GM12878 (cell line): ENCODE measurements at regions not wholly inside any gene's neighbourhood (a gene's known extent, or its start where the extent isn't known, plus 50 kb on each side); places are given as distances from the start of the nearest gene placed in this dataset.

Experiments used
- ATAC-seq: fragments of 200-7000 bp; cut with Tn5 transposase; 3 replicates; pipeline ENCODE4 v1.9.1; 2020; ENCODE audit warnings: mild to moderate bottlenecking, moderate library complexity
- BruUV-seq: library from RNA; stranded (reverse); fragments of 400-500 nt; replicated peaks from 2 replicates; lab custom pipeline; 2021; lab: Mats Ljungman, UMichigan
- CTCF ChIA-PET: fragments of 300-600 bp; sonication (Branson Sonifier 250); formaldehyde crosslinking; extraction: SDS; loops from one replicate; lab custom pipeline; 2021; ENCODE audit warnings: inconsistent platforms; lab: Yijun Ruan, JAX
- POLR2A ChIA-PET: fragments of 350-600 bp; formaldehyde crosslinking; extraction: SDS; loops from one replicate; lab custom pipeline; 2021; ENCODE audit warnings: inconsistent platforms; lab: Charles Lee
- RAD21 ChIA-PET: fragments of 300-600 bp; sonication (Branson Sonifier 250); formaldehyde crosslinking; loops from one replicate; lab custom pipeline; 2023; ENCODE audit warnings: antibody characterized with exemption; ENCODE audit not compliant: unreplicated experiment; lab: Charles Lee
- SMC1A ChIA-PET: fragments of 300-600 bp; sonication (Branson Sonifier 250); formaldehyde crosslinking; loops from one replicate; lab custom pipeline; 2023; ENCODE audit not compliant: unreplicated experiment, uncharacterized antibody; lab: Charles Lee
- DNase-seq: peaks from one replicate; pipeline ENCODE4 v3.0.0-alpha.2; 2011; ENCODE audit warnings: low read depth, low spot score
- FAIRE-seq: peaks from 3 replicates; lab custom pipeline; 2011; peaks lifted over from hg19 to GRCh38; lab: Jason Lieb, UNC
- H2AFZ ChIP-seq: 2 replicates; pipeline ENCODE4 v1.6.0; 2011; ENCODE audit warnings: low read depth, low read length, control low read depth; ENCODE audit not compliant: control insufficient read depth
- H3K27ac ChIP-seq: 2 replicates; pipeline ENCODE4 v1.5.1; 2011; ENCODE audit warnings: control low read depth; ENCODE audit not compliant: control insufficient read depth, insufficient read depth
- H3K27me3 ChIP-seq, 2 experiments: replicated peaks in 1 of 2; 2 replicates each; pipeline versions ENCODE4 v1.6.0 to v1.6.1; 2011; ENCODE audit warnings: low read length in 1 of 2; ENCODE audit not compliant: control insufficient read depth in 2 of 2, insufficient read depth in 2 of 2
- H3K36me3 ChIP-seq, 2 experiments: 2 replicates each; pipeline ENCODE4 v1.5.1; 2011; ENCODE audit warnings: low read length in 1 of 2; ENCODE audit not compliant: control insufficient read depth in 2 of 2, insufficient read depth in 2 of 2
- H3K4me1 ChIP-seq: 2 replicates; pipeline ENCODE4 v1.6.1; 2011; ENCODE audit warnings: mild to moderate bottlenecking, low read length, moderate library complexity, mixed read lengths; ENCODE audit not compliant: control insufficient read depth, insufficient read depth
- H3K4me2 ChIP-seq: 2 replicates; pipeline ENCODE4 v1.6.0; 2011; ENCODE audit warnings: control low read depth; ENCODE audit not compliant: control insufficient read depth, insufficient read depth
- H3K4me3 ChIP-seq: fragments of 200-600 bp; sonication (generic); 2 replicates; pipeline ENCODE4 v1.5.1; 2016
- H3K79me2 ChIP-seq: 2 replicates; pipeline ENCODE4 v1.6.0; 2011; ENCODE audit warnings: low read length; ENCODE audit not compliant: control insufficient read depth, insufficient read depth
- H3K9ac ChIP-seq: 2 replicates; pipeline ENCODE4 v1.8.0; 2011; ENCODE audit warnings: low read length, control low read depth, mixed read lengths; ENCODE audit not compliant: control insufficient read depth, insufficient read depth
- H3K9me3 ChIP-seq: replicated peaks from 3 replicates; pipeline ENCODE4 v1.5.1; 2011; ENCODE audit warnings: mild to moderate bottlenecking, low read length; ENCODE audit not compliant: control insufficient read depth, insufficient read depth
- H4K20me1 ChIP-seq: 2 replicates; pipeline ENCODE4 v1.6.0; 2011; ENCODE audit not compliant: control insufficient read depth, insufficient read depth
- DPF2 ChIP-seq: fragments of 450-650 bp; IDR thresholded peaks from 2 replicates; pipeline ENCODE4 v1.6.1; 2017; ENCODE audit warnings: mild to moderate bottlenecking
- EZH2 ChIP-seq: IDR thresholded peaks from 2 replicates; pipeline ENCODE4 v1.6.1; 2012; ENCODE audit warnings: low read depth, mild to moderate bottlenecking, control low read depth, inconsistent platforms, low read length, borderline replicate concordance; ENCODE audit not compliant: control insufficient read depth
- FOS ChIP-seq: IDR thresholded peaks from 3 replicates; pipeline ENCODE4 v1.6.1; 2011; ENCODE audit warnings: borderline replicate concordance; ENCODE audit not compliant: insufficient read length; ENCODE audit errors: extremely low read depth
- GABPA ChIP-seq: IDR thresholded peaks from 2 replicates; pipeline ENCODE4 v1.6.1; 2014; ENCODE audit warnings: antibody characterized with exemption, low read depth, mild to moderate bottlenecking, inconsistent platforms
- HCFC1 ChIP-seq: fragments of 150-350 bp; IDR thresholded peaks from 2 replicates; pipeline ENCODE4 v1.6.1; 2014; ENCODE audit warnings: low read length
- IRF4 ChIP-seq: IDR thresholded peaks from 2 replicates; pipeline ENCODE4 v1.6.1; 2011; ENCODE audit warnings: low read depth, low read length
- JUNB ChIP-seq: IDR thresholded peaks from 2 replicates; pipeline ENCODE4 v1.6.1; 2016; ENCODE audit warnings: antibody characterized with exemption, mild to moderate bottlenecking
- KAT2A ChIP-seq: conservative IDR thresholded peaks from 2 replicates; pipeline ENCODE4 v1.6.1; 2011; ENCODE audit warnings: low read depth, low read length; ENCODE audit not compliant: control insufficient read depth
- MYB ChIP-seq: fragments of 150-350 bp; IDR thresholded peaks from 2 replicates; pipeline ENCODE4 v1.6.1; 2014; ENCODE audit warnings: mild to moderate bottlenecking, low read depth, low read length, borderline replicate concordance
- NRF1 ChIP-seq: conservative IDR thresholded peaks from 2 replicates; pipeline ENCODE4 v1.6.1; 2011; ENCODE audit warnings: mild to moderate bottlenecking, low read depth, low read length, improper control_type of control experiment
- PAX5 ChIP-seq: IDR thresholded peaks from 2 replicates; pipeline ENCODE4 v1.6.1; 2011; ENCODE audit warnings: low read depth, low read length, borderline replicate concordance
- POLR2A ChIP-seq: IDR thresholded peaks from 2 replicates; pipeline ENCODE4 v1.6.1; 2011; ENCODE audit warnings: low read depth, mild to moderate bottlenecking, low read length
- SREBF1 ChIP-seq: IDR thresholded peaks from 2 replicates; pipeline ENCODE4 v1.6.1; 2012; ENCODE audit warnings: mild to moderate bottlenecking, low read length
- STAT1 ChIP-seq: fragments of 450-650 bp; conservative IDR thresholded peaks from 2 replicates; pipeline ENCODE4 v1.6.1; 2014; ENCODE audit warnings: antibody characterized with exemption, mild to moderate bottlenecking
- STAT3 ChIP-seq: IDR thresholded peaks from 2 replicates; pipeline ENCODE4 v1.6.1; 2011; ENCODE audit warnings: low read depth, low read length, improper control_type of control experiment
- ZNF592 ChIP-seq: fragments of 450-650 bp; IDR thresholded peaks from 2 replicates; pipeline ENCODE4 v1.6.1; 2017; ENCODE audit warnings: mild to moderate bottlenecking, moderate library complexity
- WGBS: methylation state at CpG from one replicate; pipeline ENCODE4 v1.1.6; 2016; ENCODE audit warnings: low lambda C conversion rate; ENCODE audit not compliant: insufficient replicate concordance, insufficient coverage; ENCODE audit errors: missing lambda C conversion rate; 5-methylcytosine and 5-hydroxymethylcytosine counted together
- in situ Hi-C: fragments of 300-500 bp; cut with MboI; formaldehyde crosslinking; loops from 9 replicates; pipeline ENCODE4 v1.14.3; 2018; ENCODE audit warnings: mixed read lengths
- intact Hi-C: fragments of 100-400 bp; cut with micrococcal nuclease; formaldehyde crosslinking; loops from one replicate; pipeline ENCODE4 v1.14.2; 2022; ENCODE audit not compliant: unreplicated experiment
- TF ChIP-seq, protein P1 (sequence below): fragments of 150-350 bp; IDR thresholded peaks from 2 replicates; pipeline ENCODE4 v1.6.1; 2014; ENCODE audit warnings: mild to moderate bottlenecking, low read depth, low read length
- TF ChIP-seq, protein P2 (sequence below): IDR thresholded peaks from 2 replicates; pipeline ENCODE4 v1.6.1; 2011; ENCODE audit warnings: low read depth, mild to moderate bottlenecking, low read length, moderate library complexity, borderline replicate concordance; ENCODE audit errors: extremely low read depth

GRCh38 chr11:16434036-16434435 is 77.7 kb upstream of the SOX6 start:
- POLR2A ChIA-PET, result no interaction called here
- intact Hi-C loops, result no loop called here
- H2AFZ ChIP-seq, result no peak overlapping the region
- no peaks in the 10 kb centered on the region for H4K20me1 ChIP-seq
- no peaks in the 10 kb centered on the region for H3K27me3 ChIP-seq
- DNase-seq (no peak), ATAC-seq (no peak), FAIRE-seq (no peak)
- no peak overlapping the region for H3K27ac ChIP-seq
- H3K9ac ChIP-seq, result no peak overlapping the region
- SMC1A ChIA-PET, result interaction anchor here (0.7 kb wide), 1 partner anchor 8 kb away, joined by 3 read pairs; no protein-coding TSS in a partner anchor
- no peaks in the 10 kb centered on the region for H3K9me3 ChIP-seq
- H3K36me3 ChIP-seq, result no peaks in the 10 kb centered on the region
- RAD21 ChIA-PET, result no interaction called here
- no peaks in the 10 kb centered on the region for H3K79me2 ChIP-seq
- TF ChIP-seq FOS (no peak), POLR2A (no peak), DPF2 (no peak), STAT3 (no peak), GABPA (no peak), JUNB (no peak), MYB (no peak), STAT1 (no peak), EZH2 (no peak), KAT2A (no peak), HCFC1 (no peak), SREBF1 (no peak), ZNF592 (no peak), PAX5 (no peak), NRF1 (no peak), IRF4 (no peak)
- TF ChIP-seq, protein P1, sequence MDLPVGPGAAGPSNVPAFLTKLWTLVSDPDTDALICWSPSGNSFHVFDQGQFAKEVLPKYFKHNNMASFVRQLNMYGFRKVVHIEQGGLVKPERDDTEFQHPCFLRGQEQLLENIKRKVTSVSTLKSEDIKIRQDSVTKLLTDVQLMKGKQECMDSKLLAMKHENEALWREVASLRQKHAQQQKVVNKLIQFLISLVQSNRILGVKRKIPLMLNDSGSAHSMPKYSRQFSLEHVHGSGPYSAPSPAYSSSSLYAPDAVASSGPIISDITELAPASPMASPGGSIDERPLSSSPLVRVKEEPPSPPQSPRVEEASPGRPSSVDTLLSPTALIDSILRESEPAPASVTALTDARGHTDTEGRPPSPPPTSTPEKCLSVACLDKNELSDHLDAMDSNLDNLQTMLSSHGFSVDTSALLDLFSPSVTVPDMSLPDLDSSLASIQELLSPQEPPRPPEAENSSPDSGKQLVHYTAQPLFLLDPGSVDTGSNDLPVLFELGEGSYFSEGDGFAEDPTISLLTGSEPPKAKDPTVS, result no peak
- TF ChIP-seq, protein P2, sequence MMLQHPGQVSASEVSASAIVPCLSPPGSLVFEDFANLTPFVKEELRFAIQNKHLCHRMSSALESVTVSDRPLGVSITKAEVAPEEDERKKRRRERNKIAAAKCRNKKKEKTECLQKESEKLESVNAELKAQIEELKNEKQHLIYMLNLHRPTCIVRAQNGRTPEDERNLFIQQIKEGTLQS, result no peak
- no peaks in the 10 kb centered on the region for H3K4me1 ChIP-seq
- CTCF ChIA-PET, result no interaction called here
- BruUV-seq, result no TSS peak
- WGBS, result 3% methylated on average over 2 of the region's 2 CpGs
- in situ Hi-C loops, result no loop called here
- H3K4me3 ChIP-seq, result no peak overlapping the region
- H3K4me2 ChIP-seq, result no peak overlapping the region
